ENCODE measurements at regions not wholly inside any gene's neighbourhood (a gene's known extent, or its start where the extent isn't known, plus 50 kb on each side); places are given as distances from the start of the nearest gene placed in this dataset.

DNA sequence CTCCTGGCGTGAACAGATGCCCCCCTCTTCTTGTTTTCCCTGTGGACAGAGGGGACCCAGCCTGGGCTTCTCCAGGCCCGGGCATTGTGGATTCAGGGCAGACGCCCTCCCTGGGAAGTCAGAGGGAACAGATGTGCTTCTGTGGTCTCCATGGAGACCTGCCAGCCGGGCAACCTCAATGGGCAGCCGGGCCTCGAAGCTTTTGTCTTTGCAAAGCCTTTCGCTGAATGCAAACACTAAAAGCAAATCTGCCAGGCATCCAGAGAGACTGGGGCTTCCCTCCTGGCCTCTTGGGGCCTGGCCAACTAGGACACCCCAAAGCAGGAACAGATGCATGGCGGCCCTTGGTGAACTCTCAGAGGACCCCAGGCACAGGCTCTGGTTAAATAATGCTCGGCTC, 370.0 kb upstream of the SULF2 start:
- TF ChIP-seq, protein P1, sequence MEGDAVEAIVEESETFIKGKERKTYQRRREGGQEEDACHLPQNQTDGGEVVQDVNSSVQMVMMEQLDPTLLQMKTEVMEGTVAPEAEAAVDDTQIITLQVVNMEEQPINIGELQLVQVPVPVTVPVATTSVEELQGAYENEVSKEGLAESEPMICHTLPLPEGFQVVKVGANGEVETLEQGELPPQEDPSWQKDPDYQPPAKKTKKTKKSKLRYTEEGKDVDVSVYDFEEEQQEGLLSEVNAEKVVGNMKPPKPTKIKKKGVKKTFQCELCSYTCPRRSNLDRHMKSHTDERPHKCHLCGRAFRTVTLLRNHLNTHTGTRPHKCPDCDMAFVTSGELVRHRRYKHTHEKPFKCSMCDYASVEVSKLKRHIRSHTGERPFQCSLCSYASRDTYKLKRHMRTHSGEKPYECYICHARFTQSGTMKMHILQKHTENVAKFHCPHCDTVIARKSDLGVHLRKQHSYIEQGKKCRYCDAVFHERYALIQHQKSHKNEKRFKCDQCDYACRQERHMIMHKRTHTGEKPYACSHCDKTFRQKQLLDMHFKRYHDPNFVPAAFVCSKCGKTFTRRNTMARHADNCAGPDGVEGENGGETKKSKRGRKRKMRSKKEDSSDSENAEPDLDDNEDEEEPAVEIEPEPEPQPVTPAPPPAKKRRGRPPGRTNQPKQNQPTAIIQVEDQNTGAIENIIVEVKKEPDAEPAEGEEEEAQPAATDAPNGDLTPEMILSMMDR (IDR thresholded peaks at IDR 0.05), result no peak
- TF ChIP-seq POLR2A (IDR thresholded peaks at IDR 0.05), result no peak

Measured in right lobe of liver (tissue), 4 donors.